H1 (cell line): ENCODE measurements at regions not wholly inside any gene's neighbourhood (a gene's known extent, or its start where the extent isn't known, plus 50 kb on each side); places are given as distances from the start of the nearest gene placed in this dataset.

Experiments used
- ATF2 ChIP-seq: IDR thresholded peaks from 2 replicates; pipeline ENCODE4 v1.6.1; 2012; ENCODE audit warnings: low read length, inconsistent platforms
- CEBPB ChIP-seq: IDR thresholded peaks from 2 replicates; pipeline ENCODE4 v1.6.1; 2012; ENCODE audit warnings: low read depth, low read length
- CTCF ChIP-seq, 3 experiments: IDR thresholded peaks; 1 replicate in 2 of 3; 2 replicates in 1 of 3; pipeline versions ENCODE4 v1.5.1 to v1.6.1; 2011; ENCODE audit warnings: low read length in 3 of 3, mild to moderate bottlenecking in 3 of 3, inconsistent platforms in 2 of 3, low read depth in 1 of 3, moderate library complexity in 1 of 3; ENCODE audit not compliant: insufficient read depth in 1 of 3; ENCODE audit errors: control extremely low read depth in 1 of 3
- EP300 ChIP-seq, 2 experiments: IDR thresholded peaks; 1 replicate in 1 of 2; 2 replicates in 1 of 2; pipeline ENCODE4 v1.6.1; 2011 to 2012; ENCODE audit warnings: low read depth in 2 of 2, low read length in 2 of 2, mild to moderate bottlenecking in 2 of 2, borderline replicate concordance in 1 of 2, inconsistent platforms in 1 of 2, moderate library complexity in 1 of 2
- EZH2 ChIP-seq: fragments of 200-600 bp; sonication (generic); IDR thresholded peaks from 2 replicates; pipeline ENCODE4 v1.7.1; 2012; ENCODE audit warnings: low read depth, mild to moderate bottlenecking, moderate library complexity, low read length, inconsistent platforms; ENCODE audit not compliant: severe bottlenecking
- JUN ChIP-seq: IDR thresholded peaks from 2 replicates; pipeline ENCODE4 v1.6.1; 2011; ENCODE audit warnings: low read depth, mild to moderate bottlenecking, improper control_type of control experiment, low read length
- JUND ChIP-seq: IDR thresholded peaks from 2 replicates; pipeline ENCODE4 v1.6.1; 2011; ENCODE audit warnings: mild to moderate bottlenecking, improper control_type of control experiment, low read length
- KDM1A ChIP-seq: fragments of 200-600, 300-600 bp; sonication (generic); IDR thresholded peaks from 2 replicates; pipeline ENCODE4 v1.7.1; 2016; ENCODE audit warnings: mild to moderate bottlenecking, low read length, borderline replicate concordance
- KDM4A ChIP-seq: IDR thresholded peaks from one replicate; pipeline ENCODE4 v1.7.1; 2012; ENCODE audit warnings: low read depth, mild to moderate bottlenecking, moderate library complexity, low read length, inconsistent platforms; ENCODE audit not compliant: severe bottlenecking
- POLR2A ChIP-seq, 2 experiments: IDR thresholded peaks; 1 replicate in 1 of 2; 2 replicates in 1 of 2; pipeline ENCODE4 v1.6.1; 2011; ENCODE audit warnings: low read depth in 2 of 2, low read length in 2 of 2, mild to moderate bottlenecking in 2 of 2; ENCODE audit errors: control extremely low read depth in 1 of 2
- POLR2AphosphoS5 ChIP-seq: IDR thresholded peaks from 2 replicates; pipeline ENCODE4 v1.6.1; 2011; ENCODE audit warnings: low read depth, low read length
- RNF2 ChIP-seq: fragments of 200-900, 300-1000 bp; sonication (generic); IDR thresholded peaks from 2 replicates; pipeline ENCODE4 v1.7.1; 2016; ENCODE audit warnings: borderline replicate concordance, low read depth, mild to moderate bottlenecking, antibody characterized with exemption, low read length; ENCODE audit not compliant: poor library complexity, severe bottlenecking; ENCODE audit errors: missing control alignments
- YY1 ChIP-seq: IDR thresholded peaks from 2 replicates; pipeline ENCODE4 v1.6.1; 2011; ENCODE audit warnings: low read depth, mild to moderate bottlenecking, low read length

GRCh38 chr13:107736731-107737130 is 478.6 kb downstream of the LIG4 start:
- TF ChIP-seq POLR2A (IDR thresholded peaks at IDR 0.05; ENCODE audit: control extremely low read depth in 1 of 2, low read depth in 2 of 2, low read length in 2 of 2) (no peak), CTCF (IDR thresholded peaks at IDR 0.05; ENCODE audit: control extremely low read depth in 1 of 3, insufficient read depth in 1 of 3, low read depth in 1 of 3, low read length in 3 of 3) (no peak), KDM1A (no peak), EP300 (IDR thresholded peaks at IDR 0.05; ENCODE audit: borderline replicate concordance in 1 of 2, low read depth in 2 of 2, low read length in 2 of 2) (no peak), YY1 (no peak), JUN (no peak), ATF2 (no peak), JUND (no peak), POLR2AphosphoS5 (no peak), KDM4A (no peak), EZH2 (no peak), CEBPB (no peak), RNF2 (no peak)
